ENCODE measurements at regions not wholly inside any gene's neighbourhood (a gene's known extent, or its start where the extent isn't known, plus 50 kb on each side); places are given as distances from the start of the nearest gene placed in this dataset.
"Not testable (repeated sequence)": the region's sequence is repeated elsewhere in the genome, so short reads cannot be mapped to it uniquely, and the experiment has no call there.

DNA sequence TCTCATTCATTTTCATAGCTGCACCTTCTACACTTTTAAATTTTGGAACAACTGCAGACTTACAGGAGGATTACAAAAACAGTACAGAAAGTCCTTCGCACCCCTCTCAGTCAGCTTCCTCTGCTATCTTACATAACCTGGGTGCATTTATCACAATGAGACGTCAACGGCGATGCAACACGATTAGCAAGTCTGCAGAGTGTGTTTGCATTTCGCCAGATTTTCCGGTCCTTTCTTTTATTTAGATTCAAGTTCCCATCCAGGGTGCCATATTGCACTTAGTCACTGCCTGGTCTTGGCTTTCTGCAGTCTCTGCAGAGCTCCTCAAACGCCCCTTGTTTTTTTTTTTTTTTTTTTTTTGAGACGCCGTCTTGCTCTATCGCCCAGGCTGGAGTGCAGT lies 85.9 kb downstream of the ASMT start:
- DNase-seq (ENCODE audit: low read depth, low spot score) = no peak
- H3K4me3 ChIP-seq (ENCODE audit: low read depth, low read length) = no peak overlapping the region
- TF ChIP-seq, protein P1, sequence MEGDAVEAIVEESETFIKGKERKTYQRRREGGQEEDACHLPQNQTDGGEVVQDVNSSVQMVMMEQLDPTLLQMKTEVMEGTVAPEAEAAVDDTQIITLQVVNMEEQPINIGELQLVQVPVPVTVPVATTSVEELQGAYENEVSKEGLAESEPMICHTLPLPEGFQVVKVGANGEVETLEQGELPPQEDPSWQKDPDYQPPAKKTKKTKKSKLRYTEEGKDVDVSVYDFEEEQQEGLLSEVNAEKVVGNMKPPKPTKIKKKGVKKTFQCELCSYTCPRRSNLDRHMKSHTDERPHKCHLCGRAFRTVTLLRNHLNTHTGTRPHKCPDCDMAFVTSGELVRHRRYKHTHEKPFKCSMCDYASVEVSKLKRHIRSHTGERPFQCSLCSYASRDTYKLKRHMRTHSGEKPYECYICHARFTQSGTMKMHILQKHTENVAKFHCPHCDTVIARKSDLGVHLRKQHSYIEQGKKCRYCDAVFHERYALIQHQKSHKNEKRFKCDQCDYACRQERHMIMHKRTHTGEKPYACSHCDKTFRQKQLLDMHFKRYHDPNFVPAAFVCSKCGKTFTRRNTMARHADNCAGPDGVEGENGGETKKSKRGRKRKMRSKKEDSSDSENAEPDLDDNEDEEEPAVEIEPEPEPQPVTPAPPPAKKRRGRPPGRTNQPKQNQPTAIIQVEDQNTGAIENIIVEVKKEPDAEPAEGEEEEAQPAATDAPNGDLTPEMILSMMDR (IDR thresholded peaks at IDR 0.05; ENCODE audit: low read depth, low read length) = no peak
- in situ Hi-C loops (cut with HindIII; ENCODE audit: low sequenced_read_pairs) = no loop called here

DNA sequence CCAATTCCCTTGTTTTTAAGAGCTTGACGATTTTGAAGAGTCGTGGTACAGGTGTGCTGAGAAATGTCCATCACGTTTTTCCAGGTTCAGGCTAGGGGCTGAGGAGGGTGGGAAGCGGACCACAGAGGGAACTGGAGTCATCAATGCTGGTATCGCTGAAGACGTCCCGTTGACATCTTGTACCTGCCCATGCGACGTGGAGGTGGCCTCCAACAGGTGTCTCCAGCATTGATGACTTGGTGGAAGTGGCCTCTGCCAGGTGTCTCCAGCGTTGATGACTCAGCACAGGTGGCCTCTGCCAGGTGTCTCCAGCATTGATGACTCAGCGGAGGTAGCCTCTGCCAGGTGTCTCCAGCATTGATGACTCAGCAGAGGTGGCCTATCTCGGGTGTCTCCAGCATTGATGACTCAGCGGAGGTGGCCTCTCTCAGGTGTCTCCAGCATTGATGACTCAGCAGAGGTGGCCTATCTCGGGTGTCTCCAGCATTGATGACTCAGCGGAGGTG lies 86.6 kb downstream of the ASMT start:
- in situ Hi-C loops (cut with HindIII; ENCODE audit: low sequenced_read_pairs); DNase-seq (ENCODE audit: low read depth, low spot score); H3K4me3 ChIP-seq (ENCODE audit: low read depth, low read length): not testable (repeated sequence)

- H3K4me3 ChIP-seq (ENCODE audit: low read depth, low read length); in situ Hi-C loops (cut with HindIII; ENCODE audit: low sequenced_read_pairs); DNase-seq (ENCODE audit: low read depth, low spot score): not testable (repeated sequence)
Observed at GRCh38 chrX:1702142-1702541, 87.3 kb downstream of the ASMT start.

DNA sequence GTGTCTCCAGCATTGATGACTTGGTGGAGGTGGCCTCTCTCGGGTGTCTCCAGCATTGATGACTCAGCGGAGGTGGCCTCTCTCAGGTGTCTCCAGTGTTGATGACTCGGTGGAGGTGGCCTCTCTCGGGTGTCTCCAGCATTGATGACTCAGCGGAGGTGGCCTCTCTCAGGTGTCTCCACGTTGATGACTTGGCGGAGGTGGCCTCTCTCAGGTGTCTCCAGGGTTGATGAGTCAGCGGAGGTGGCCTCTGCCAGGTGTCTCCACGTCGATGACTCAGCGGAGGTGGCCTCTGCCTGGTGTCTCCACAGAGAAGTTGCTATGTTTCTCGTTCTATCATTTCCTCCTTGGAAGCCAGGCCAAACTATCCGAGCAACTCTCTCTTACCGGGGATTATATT lies 87.7 kb downstream of the ASMT start:
- H3K4me3 ChIP-seq (ENCODE audit: low read depth, low read length); in situ Hi-C loops (cut with HindIII; ENCODE audit: low sequenced_read_pairs); DNase-seq (ENCODE audit: low read depth, low spot score): not testable (repeated sequence)

- in situ Hi-C loops (cut with HindIII; ENCODE audit: low sequenced_read_pairs); DNase-seq (ENCODE audit: low read depth, low spot score); H3K4me3 ChIP-seq (ENCODE audit: low read depth, low read length): not testable (repeated sequence)
Observed at GRCh38 chrX:1709277-1709676, 94.4 kb downstream of the ASMT start.

GRCh38 chrX:1713296-1713695 lies 98.4 kb downstream of the ASMT start:
- TF ChIP-seq, protein P1 (IDR thresholded peaks at IDR 0.05; ENCODE audit: low read depth, low read length) = no peak
- DNase-seq (ENCODE audit: low read depth, low spot score) = no peak
- in situ Hi-C loops (cut with HindIII; ENCODE audit: low sequenced_read_pairs) = no loop called here
- H3K4me3 ChIP-seq (ENCODE audit: low read depth, low read length) = no peak overlapping the region

DNA sequence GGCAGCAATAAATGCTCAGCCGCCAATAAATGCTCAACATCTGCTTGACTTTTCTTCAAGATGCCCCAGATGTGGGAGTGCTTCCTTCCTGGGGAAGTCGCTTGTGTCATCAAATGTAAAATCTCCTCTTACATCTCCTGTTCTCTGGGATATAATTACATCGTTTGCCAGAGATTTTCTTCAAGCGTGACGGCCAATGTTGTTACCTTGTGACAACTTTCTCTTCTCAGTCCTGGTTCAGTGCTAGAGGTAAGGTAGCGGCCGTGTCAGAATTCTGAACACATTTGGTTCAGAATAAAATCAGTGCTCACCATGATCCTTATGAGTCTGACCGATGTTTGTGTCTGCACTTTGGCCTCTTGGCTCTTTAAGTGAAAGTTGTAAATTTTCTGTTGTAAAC lies 102.5 kb downstream of the ASMT start:
- TF ChIP-seq, protein P1 (IDR thresholded peaks at IDR 0.05; ENCODE audit: low read depth, low read length) = no peak
- H3K4me3 ChIP-seq (ENCODE audit: low read depth, low read length) = no peak overlapping the region
- no peak for DNase-seq (ENCODE audit: low read depth, low spot score)
- in situ Hi-C loops (cut with HindIII; ENCODE audit: low sequenced_read_pairs) = no loop called here

DNA sequence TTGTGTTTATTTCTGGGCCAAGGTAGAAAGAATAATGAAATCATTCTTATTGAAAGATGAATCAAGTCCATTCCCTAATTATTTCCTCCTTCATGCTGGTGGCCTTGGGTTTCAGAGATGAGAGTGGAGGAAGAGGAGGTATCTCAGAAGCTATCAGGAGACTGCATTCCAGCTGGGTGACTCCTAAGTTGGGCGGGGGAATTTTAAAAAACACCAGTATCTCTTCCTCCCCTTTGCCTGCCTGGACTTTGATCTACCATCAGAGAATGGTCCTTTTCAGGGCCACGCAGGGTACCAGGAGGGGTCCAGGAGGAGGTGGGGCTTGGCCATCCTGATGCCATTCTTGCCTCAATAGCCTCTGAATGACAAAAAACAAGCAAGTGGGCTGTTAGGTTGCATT lies 104.4 kb downstream of the ASMT start:
- no peak overlapping the region for H3K4me3 ChIP-seq (ENCODE audit: low read depth, low read length)
- DNase-seq (ENCODE audit: low read depth, low spot score) = no peak
- TF ChIP-seq, protein P1 (IDR thresholded peaks at IDR 0.05; ENCODE audit: low read depth, low read length) = no peak
- in situ Hi-C loops (cut with HindIII; ENCODE audit: low sequenced_read_pairs) = no loop called here

GRCh38 chrX:1720836-1721235 lies 106.0 kb downstream of the ASMT start:
- no peak for DNase-seq (ENCODE audit: low read depth, low spot score)
- in situ Hi-C loops (cut with HindIII; ENCODE audit: low sequenced_read_pairs) = no loop called here
- TF ChIP-seq, protein P1 (IDR thresholded peaks at IDR 0.05; ENCODE audit: low read depth, low read length) = no peak

More at GRCh38 chrX:1720836-1721235, 106.0 kb downstream of the ASMT start:
- no peak overlapping the region for H3K4me3 ChIP-seq (ENCODE audit: low read depth, low read length)
